Upper lobe of right lung (tissue), 1 donor: ENCODE measurements at regions not wholly inside any gene's neighbourhood (a gene's known extent, or its start where the extent isn't known, plus 50 kb on each side); places are given as distances from the start of the nearest gene placed in this dataset.

Experiments
- ATAC-seq: fragments of 200-7000 bp; cut with Tn5 transposase; one replicate; pipeline ENCODE4 v1.9.1; 2020; ENCODE audit warnings: mild to moderate bottlenecking, moderate library complexity
- DNase-seq: peaks from one replicate; pipeline ENCODE4 v3.0.0-alpha.2; 2020
- H3K27ac ChIP-seq: fragments of 200-600 bp; one replicate; pipeline ENCODE4 v1.8.0; 2022
- H3K27me3 ChIP-seq: fragments of 200-600 bp; one replicate; pipeline ENCODE4 v1.8.0; 2022; ENCODE audit warnings: mild to moderate bottlenecking
- H3K36me3 ChIP-seq: fragments of 200-600 bp; one replicate; pipeline ENCODE4 v1.8.0; 2022
- H3K4me1 ChIP-seq: fragments of 200-600 bp; one replicate; pipeline ENCODE4 v1.8.0; 2022
- H3K4me3 ChIP-seq: fragments of 200-600 bp; one replicate; pipeline ENCODE4 v1.8.0; 2022; ENCODE audit warnings: mild to moderate bottlenecking
- H3K9me3 ChIP-seq: fragments of 200-600 bp; one replicate; pipeline ENCODE4 v1.8.0; 2022
- CTCF ChIP-seq: fragments of 200-600 bp; IDR thresholded peaks from one replicate; pipeline ENCODE4 v1.8.0; 2022; ENCODE audit warnings: antibody characterized with exemption
- intact Hi-C: fragments of 100-400 bp; cut with DNase I; formaldehyde crosslinking; loops from one replicate; pipeline ENCODE4 v1.11.0; 2022
- donor health status: DM: no; HTN: yes; CAD: no; lungs with severe emphysema.

DNA sequence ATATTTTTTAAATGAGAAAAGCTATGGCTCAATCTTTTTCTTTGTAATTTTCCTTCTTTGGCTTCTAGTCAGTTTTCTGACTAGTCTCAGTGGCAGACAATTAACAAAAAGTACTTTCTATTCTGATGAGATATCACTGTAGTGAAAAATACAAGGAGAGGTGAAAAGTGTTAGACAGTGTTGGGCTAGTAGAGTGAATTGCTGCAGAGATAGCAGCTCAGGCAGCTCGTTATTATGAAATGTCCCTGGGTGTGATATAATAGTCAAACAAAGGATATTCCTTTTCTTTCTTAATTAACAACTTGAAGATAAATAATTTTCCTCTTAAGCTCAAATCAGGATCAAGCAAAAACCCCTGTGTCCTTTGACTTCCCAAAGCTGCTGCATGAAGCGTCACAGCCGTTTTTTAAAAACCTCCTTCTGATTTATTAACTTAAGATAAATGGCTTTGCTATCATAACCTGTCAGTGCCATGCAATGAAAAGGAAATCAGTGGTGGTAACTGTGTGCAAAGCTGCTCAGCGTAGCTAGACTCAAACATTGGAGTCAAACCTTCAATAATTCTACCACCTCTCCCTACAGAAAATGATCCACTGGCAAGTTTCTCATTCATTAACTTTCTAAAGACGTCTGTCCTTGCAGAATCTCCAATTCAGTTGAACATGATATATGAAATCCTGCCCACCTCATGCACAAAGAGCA, 646.6 kb upstream of the PTBP2 start:
- no peak for TF ChIP-seq CTCF
- no peak overlapping the region for H3K4me3 ChIP-seq
- no peak overlapping the region for H3K27ac ChIP-seq
- H3K4me1 ChIP-seq = no peaks in the 10 kb centered on the region
- DNase-seq (no peak), ATAC-seq (no peak)
- no peaks in the 10 kb centered on the region for H3K9me3 ChIP-seq
- no peaks in the 10 kb centered on the region for H3K36me3 ChIP-seq
- intact Hi-C loops = no loop called here
- no peaks in the 10 kb centered on the region for H3K27me3 ChIP-seq

- no peak for TF ChIP-seq CTCF
- Histone ChIP-seq H3K9me3 (no peaks in the 10 kb centered on the region), H3K4me1 (no peaks in the 10 kb centered on the region), H3K27ac (no peak overlapping the region), H3K27me3 (no peaks in the 10 kb centered on the region), H3K4me3 (no peak overlapping the region), H3K36me3 (no peaks in the 10 kb centered on the region)
- ATAC-seq (no peak), DNase-seq (no peak)
- intact Hi-C loops = no loop called here
Measured at GRCh38 chr1:96075704-96076455, 645.7 kb upstream of the PTBP2 start.

GRCh38 chr1:96076589-96076988, 645.0 kb upstream of the PTBP2 start:
- H3K4me3 ChIP-seq = no peak overlapping the region
- intact Hi-C loops = no loop called here
- no peaks in the 10 kb centered on the region for H3K27me3 ChIP-seq
- H3K36me3 ChIP-seq = no peaks in the 10 kb centered on the region
- no peak for TF ChIP-seq CTCF
- no peak for ATAC-seq
- no peaks in the 10 kb centered on the region for H3K9me3 ChIP-seq
- DNase-seq = no peak
- H3K4me1 ChIP-seq = no peaks in the 10 kb centered on the region
- no peak overlapping the region for H3K27ac ChIP-seq

GRCh38 chr1:96079581-96079980, 642.0 kb upstream of the PTBP2 start:
- ATAC-seq = no peak

GRCh38 chr1:96080925-96081324, 640.7 kb upstream of the PTBP2 start:
- intact Hi-C loops = no loop called here
- no peak for DNase-seq
- H3K9me3 ChIP-seq = no peaks in the 10 kb centered on the region

More at GRCh38 chr1:96079581-96079980, 642.0 kb upstream of the PTBP2 start:
- Histone ChIP-seq H3K27ac (no peak overlapping the region), H3K4me3 (no peak overlapping the region), H3K9me3 (no peaks in the 10 kb centered on the region), H3K36me3 (no peaks in the 10 kb centered on the region), H3K27me3 (no peaks in the 10 kb centered on the region), H3K4me1 (no peaks in the 10 kb centered on the region)
- intact Hi-C loops = no loop called here
- no peak for TF ChIP-seq CTCF
- no peak for DNase-seq

More at GRCh38 chr1:96080925-96081324, 640.7 kb upstream of the PTBP2 start:
- no peaks in the 10 kb centered on the region for H3K27me3 ChIP-seq
- no peaks in the 10 kb centered on the region for H3K36me3 ChIP-seq
- ATAC-seq = no peak
- H3K27ac ChIP-seq = no peak overlapping the region
- no peaks in the 10 kb centered on the region for H3K4me1 ChIP-seq
- H3K4me3 ChIP-seq = no peak overlapping the region
- no peak for TF ChIP-seq CTCF
